Gastroesophageal sphincter (tissue), 4 donors: ENCODE measurements at regions not wholly inside any gene's neighbourhood (a gene's known extent, or its start where the extent isn't known, plus 50 kb on each side); places are given as distances from the start of the nearest gene placed in this dataset.

ENCODE experiments used
- ATAC-seq: fragments of 150-250 bp; one replicate; pipeline ENCODE4 v1.9.1; 2016; ENCODE audit warnings: mild to moderate bottlenecking, moderate library complexity
- H3K27ac ChIP-seq, 4 donors: fragments of 200-600 bp; sonication (generic) in 3 of 4; 1 replicate in 3 of 4; 2 replicates in 1 of 4; pipeline ENCODE4 v1.5.1; 2016 to 2019
- H3K27me3 ChIP-seq: fragments of 200-600 bp; sonication (generic); one replicate; pipeline ENCODE4 v1.5.1; 2019
- H3K36me3 ChIP-seq, 2 donors: fragments of 200-600 bp; sonication (generic); one replicate each; pipeline ENCODE4 v1.5.1; 2019; ENCODE audit warnings: control low read depth in 1 of 2
- H3K4me1 ChIP-seq, 3 donors: fragments of 200-600 bp; sonication (generic); 1 replicate in 2 of 3; 2 replicates in 1 of 3; pipeline ENCODE4 v1.5.1; 2016 to 2019; ENCODE audit warnings: control low read depth in 2 of 3
- H3K4me3 ChIP-seq, 2 donors: fragments of 200-600 bp; sonication (generic); one replicate each; pipeline ENCODE4 v1.5.1; 2019; ENCODE audit warnings: mild to moderate bottlenecking in 1 of 2, moderate library complexity in 1 of 2
- H3K9me3 ChIP-seq, 3 donors: fragments of 200-600 bp; sonication (generic); one replicate each; pipeline ENCODE4 v1.5.1; 2017 to 2019; ENCODE audit warnings: control low read depth in 2 of 3
- CTCF ChIP-seq, 4 experiments: fragments of 200-600 bp in 2 of 4; fragments of 450-650 bp in 2 of 4; sonication (generic) in 1 of 4; IDR thresholded peaks; one replicate each; pipeline ENCODE4 v1.5.1; 2017 to 2019; ENCODE audit warnings: antibody characterized with exemption in 4 of 4, mild to moderate bottlenecking in 2 of 4, moderate library complexity in 2 of 4
- EP300 ChIP-seq: sonication (generic); formaldehyde crosslinking; IDR thresholded peaks from one replicate; pipeline ENCODE4 v1.6.1; 2017; ENCODE audit warnings: antibody characterized with exemption, mild to moderate bottlenecking
- POLR2A ChIP-seq, 2 donors: fragments of 450-650 bp; IDR thresholded peaks; one replicate each; pipeline ENCODE4 v1.6.1; 2017; ENCODE audit warnings: antibody characterized with exemption in 2 of 2, mild to moderate bottlenecking in 2 of 2, moderate library complexity in 1 of 2
- POLR2AphosphoS5 ChIP-seq: sonication (generic); formaldehyde crosslinking; IDR thresholded peaks from one replicate; pipeline ENCODE4 v1.6.1; 2017; ENCODE audit warnings: antibody characterized with exemption
- WGBS, 2 donors: methylation state at CpG; one replicate each; pipeline ENCODE4 v1.1.5; 2018; ENCODE audit warnings: low coverage in 1 of 2; 5-methylcytosine and 5-hydroxymethylcytosine counted together

- Histone ChIP-seq H3K4me3 (no peak overlapping the region), H3K4me1 (no peaks in the 10 kb centered on the region), H3K27me3 (no peaks in the 10 kb centered on the region), H3K36me3 (no peaks in the 10 kb centered on the region), H3K9me3 (no peaks in the 10 kb centered on the region), H3K27ac (no peak overlapping the region)
- 81 to 90% methylated on average over 2 to 3 of the region's 3 CpGs for WGBS, 2 donors
- TF ChIP-seq EP300 = no peak
- TF ChIP-seq CTCF (IDR thresholded peaks at IDR 0.05) = no peak
- no peak for TF ChIP-seq POLR2AphosphoS5
- no peak for TF ChIP-seq POLR2A (IDR thresholded peaks at IDR 0.05)
- ATAC-seq = no peak
These were observed 95.2 kb upstream of the C3orf80 start for GRCh38 chr3:160130071-160130470.

- H3K27ac ChIP-seq = no peak overlapping the region
- H3K27me3 ChIP-seq = no peaks in the 10 kb centered on the region
- 43 to 62% methylated on average over 1 to 2 of the region's 2 CpGs for WGBS, 2 donors
- ATAC-seq = no peak
- H3K4me1 ChIP-seq = no peaks in the 10 kb centered on the region
- no peaks in the 10 kb centered on the region for H3K9me3 ChIP-seq
- no peaks in the 10 kb centered on the region for H3K36me3 ChIP-seq
- no peak overlapping the region for H3K4me3 ChIP-seq
- TF ChIP-seq CTCF (IDR thresholded peaks at IDR 0.05) = no peak
- TF ChIP-seq EP300 = no peak
- no peak for TF ChIP-seq POLR2AphosphoS5
- TF ChIP-seq POLR2A (IDR thresholded peaks at IDR 0.05) = no peak
These were observed 94.3 kb upstream of the C3orf80 start for GRCh38 chr3:160130950-160131349.

DNA sequence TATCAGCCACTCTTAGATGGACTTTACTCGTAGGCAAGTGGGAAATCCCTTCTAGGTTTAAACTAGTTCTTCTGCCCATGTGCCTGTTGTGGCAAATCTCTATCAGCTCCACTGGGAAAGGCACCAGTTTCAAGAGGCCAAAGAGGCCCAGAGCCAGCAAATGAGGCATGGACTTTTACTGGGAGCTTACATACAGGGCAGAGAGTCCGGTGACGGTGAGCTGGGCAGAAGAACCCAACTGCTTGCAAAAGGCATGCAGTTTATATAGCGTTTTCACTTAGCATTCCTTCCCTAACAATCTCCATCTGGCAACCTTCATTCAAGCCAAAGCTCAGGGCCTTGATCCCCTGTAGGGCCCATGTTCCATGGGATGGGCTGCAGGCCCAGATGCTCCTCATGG, 93.0 kb upstream of the C3orf80 start:
- WGBS, 2 donors = 95 to 100% methylated on average over 1 to 4 of the region's 4 CpGs
- Histone ChIP-seq H3K27ac (no peak overlapping the region), H3K4me3 (no peak overlapping the region), H3K4me1 (no peaks in the 10 kb centered on the region), H3K27me3 (no peaks in the 10 kb centered on the region), H3K9me3 (no peaks in the 10 kb centered on the region), H3K36me3 (no peaks in the 10 kb centered on the region)
- no peak for ATAC-seq
- no peak for TF ChIP-seq POLR2AphosphoS5
- TF ChIP-seq CTCF (IDR thresholded peaks at IDR 0.05) = no peak
- TF ChIP-seq EP300 = no peak
- no peak for TF ChIP-seq POLR2A (IDR thresholded peaks at IDR 0.05)

GRCh38 chr3:160133757-160134156, 91.5 kb upstream of the C3orf80 start:
- Histone ChIP-seq H3K27ac (no peak overlapping the region), H3K9me3 (no peaks in the 10 kb centered on the region), H3K36me3 (no peaks in the 10 kb centered on the region), H3K4me3 (no peak overlapping the region), H3K27me3 (no peaks in the 10 kb centered on the region), H3K4me1 (no peaks in the 10 kb centered on the region)
- WGBS, 2 donors = 60 to 81% methylated on average over 3 of the region's 3 CpGs
- ATAC-seq = no peak
- TF ChIP-seq POLR2A (IDR thresholded peaks at IDR 0.05) (no peak), CTCF (IDR thresholded peaks at IDR 0.05) (peak in 1 of 4 experiments; percentile 12)

- Histone ChIP-seq H3K4me1 (no peaks in the 10 kb centered on the region), H3K36me3 (no peaks in the 10 kb centered on the region), H3K27me3 (no peaks in the 10 kb centered on the region), H3K27ac (no peak overlapping the region), H3K4me3 (no peak overlapping the region), H3K9me3 (no peaks in the 10 kb centered on the region)
- no peak for TF ChIP-seq CTCF (IDR thresholded peaks at IDR 0.05)
- no peak for TF ChIP-seq POLR2AphosphoS5
- TF ChIP-seq POLR2A (IDR thresholded peaks at IDR 0.05) = no peak
- no peak for TF ChIP-seq EP300
- 80% methylated on average over 3 of the region's 4 CpGs; no CpG with 5 or more reads in 1 of the 2 donors for WGBS, 2 donors
- no peak for ATAC-seq
These were observed 90.8 kb upstream of the C3orf80 start for GRCh38 chr3:160134454-160134853.
